ENCODE measurements at regions not wholly inside any gene's neighbourhood (a gene's known extent, or its start where the extent isn't known, plus 50 kb on each side); places are given as distances from the start of the nearest gene placed in this dataset.

GRCh38 chr1:114290776-114291175 is 137.1 kb upstream of the SYT6 start:
- Histone ChIP-seq H3K9me3 (ENCODE audit: low read length) (no peaks in the 10 kb centered on the region), H3K79me2 (replicated peaks; ENCODE audit: insufficient read depth, low read length) (no peaks in the 10 kb centered on the region), H3K4me3 (ENCODE audit: low read length) (no peak overlapping the region), H2AFZ (ENCODE audit: low read depth, low read length) (no peak overlapping the region), H3K27ac (ENCODE audit: low read length) (no peak overlapping the region), H3K36me3 (ENCODE audit: insufficient read depth, low read length) (no peaks in the 10 kb centered on the region), H3F3A (ENCODE audit: insufficient read depth, low read length, poor library complexity, severe bottlenecking) (no peaks in the 10 kb centered on the region), H3K9ac (ENCODE audit: low read length) (no peak overlapping the region), H3K27me3 (ENCODE audit: insufficient read depth, low read depth, low read length) (no peaks in the 10 kb centered on the region), H4K20me1 (ENCODE audit: insufficient read depth) (no peaks in the 10 kb centered on the region), H3K9me2 (ENCODE audit: insufficient read depth, low read length) (no peaks in the 10 kb centered on the region), H3K4me2 (ENCODE audit: low read length) (no peak overlapping the region)
- TF ChIP-seq RAD21 (conservative IDR thresholded peaks at IDR 0.05) (no peak), EP300 (conservative IDR thresholded peaks at IDR 0.05; ENCODE audit: poor library complexity, severe bottlenecking) (no peak), MXI1 (conservative IDR thresholded peaks at IDR 0.05; ENCODE audit: poor library complexity, severe bottlenecking) (no peak), POLR2AphosphoS5 (IDR thresholded peaks at IDR 0.05) (no peak), CTCF (IDR thresholded peaks at IDR 0.05; ENCODE audit: poor library complexity, severe bottlenecking) (no peak), SMC3 (conservative IDR thresholded peaks at IDR 0.05; ENCODE audit: poor library complexity) (no peak), TAF1 (IDR thresholded peaks at IDR 0.05; ENCODE audit: low read depth) (no peak), EZH2 (IDR thresholded peaks at IDR 0.05; ENCODE audit: borderline replicate concordance, insufficient read depth, low read length, poor library complexity, severe bottlenecking) (no peak)
- TF ChIP-seq, protein P1, sequence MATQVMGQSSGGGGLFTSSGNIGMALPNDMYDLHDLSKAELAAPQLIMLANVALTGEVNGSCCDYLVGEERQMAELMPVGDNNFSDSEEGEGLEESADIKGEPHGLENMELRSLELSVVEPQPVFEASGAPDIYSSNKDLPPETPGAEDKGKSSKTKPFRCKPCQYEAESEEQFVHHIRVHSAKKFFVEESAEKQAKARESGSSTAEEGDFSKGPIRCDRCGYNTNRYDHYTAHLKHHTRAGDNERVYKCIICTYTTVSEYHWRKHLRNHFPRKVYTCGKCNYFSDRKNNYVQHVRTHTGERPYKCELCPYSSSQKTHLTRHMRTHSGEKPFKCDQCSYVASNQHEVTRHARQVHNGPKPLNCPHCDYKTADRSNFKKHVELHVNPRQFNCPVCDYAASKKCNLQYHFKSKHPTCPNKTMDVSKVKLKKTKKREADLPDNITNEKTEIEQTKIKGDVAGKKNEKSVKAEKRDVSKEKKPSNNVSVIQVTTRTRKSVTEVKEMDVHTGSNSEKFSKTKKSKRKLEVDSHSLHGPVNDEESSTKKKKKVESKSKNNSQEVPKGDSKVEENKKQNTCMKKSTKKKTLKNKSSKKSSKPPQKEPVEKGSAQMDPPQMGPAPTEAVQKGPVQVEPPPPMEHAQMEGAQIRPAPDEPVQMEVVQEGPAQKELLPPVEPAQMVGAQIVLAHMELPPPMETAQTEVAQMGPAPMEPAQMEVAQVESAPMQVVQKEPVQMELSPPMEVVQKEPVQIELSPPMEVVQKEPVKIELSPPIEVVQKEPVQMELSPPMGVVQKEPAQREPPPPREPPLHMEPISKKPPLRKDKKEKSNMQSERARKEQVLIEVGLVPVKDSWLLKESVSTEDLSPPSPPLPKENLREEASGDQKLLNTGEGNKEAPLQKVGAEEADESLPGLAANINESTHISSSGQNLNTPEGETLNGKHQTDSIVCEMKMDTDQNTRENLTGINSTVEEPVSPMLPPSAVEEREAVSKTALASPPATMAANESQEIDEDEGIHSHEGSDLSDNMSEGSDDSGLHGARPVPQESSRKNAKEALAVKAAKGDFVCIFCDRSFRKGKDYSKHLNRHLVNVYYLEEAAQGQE (IDR thresholded peaks at IDR 0.05; ENCODE audit: borderline replicate concordance): no peak

GRCh38 chr1:114290341-114290740 is 136.7 kb upstream of the SYT6 start:
- no peaks in the 10 kb centered on the region for H3K36me3 ChIP-seq (ENCODE audit: insufficient read depth, low read length)
- no peak overlapping the region for H3K4me2 ChIP-seq (ENCODE audit: low read length)
- H3K9me2 ChIP-seq (ENCODE audit: insufficient read depth, low read length): no peaks in the 10 kb centered on the region
- no peaks in the 10 kb centered on the region for H3K79me2 ChIP-seq (replicated peaks; ENCODE audit: insufficient read depth, low read length)
- H4K20me1 ChIP-seq (ENCODE audit: insufficient read depth): no peaks in the 10 kb centered on the region
- H3K9ac ChIP-seq (ENCODE audit: low read length): no peak overlapping the region
- no peaks in the 10 kb centered on the region for H3K9me3 ChIP-seq (ENCODE audit: low read length)
- no peaks in the 10 kb centered on the region for H3F3A ChIP-seq (ENCODE audit: insufficient read depth, low read length, poor library complexity, severe bottlenecking)
- H2AFZ ChIP-seq (ENCODE audit: low read depth, low read length): no peak overlapping the region
- H3K4me3 ChIP-seq (ENCODE audit: low read length): no peak overlapping the region
- TF ChIP-seq EZH2 (IDR thresholded peaks at IDR 0.05; ENCODE audit: borderline replicate concordance, insufficient read depth, low read length, poor library complexity, severe bottlenecking) (no peak), SMC3 (conservative IDR thresholded peaks at IDR 0.05; ENCODE audit: poor library complexity) (no peak), RAD21 (conservative IDR thresholded peaks at IDR 0.05) (no peak), EP300 (conservative IDR thresholded peaks at IDR 0.05; ENCODE audit: poor library complexity, severe bottlenecking) (no peak), MXI1 (conservative IDR thresholded peaks at IDR 0.05; ENCODE audit: poor library complexity, severe bottlenecking) (no peak), POLR2AphosphoS5 (IDR thresholded peaks at IDR 0.05) (no peak), CTCF (IDR thresholded peaks at IDR 0.05; ENCODE audit: poor library complexity, severe bottlenecking) (no peak), TAF1 (IDR thresholded peaks at IDR 0.05; ENCODE audit: low read depth) (no peak)
- TF ChIP-seq, protein P1 (IDR thresholded peaks at IDR 0.05; ENCODE audit: borderline replicate concordance): no peak
- H3K27me3 ChIP-seq (ENCODE audit: insufficient read depth, low read depth, low read length): no peaks in the 10 kb centered on the region
- no peak overlapping the region for H3K27ac ChIP-seq (ENCODE audit: low read length)
